Fibroblast of lung (primary cell): ENCODE measurements at regions not wholly inside any gene's neighbourhood (a gene's known extent, or its start where the extent isn't known, plus 50 kb on each side); places are given as distances from the start of the nearest gene placed in this dataset.

Experiments
- DNase-seq, 2 donors: peaks; one replicate each; pipeline versions ENCODE4 v3.0.0 to v3.0.0-alpha.2; 2010; ENCODE audit warnings: low read depth in 2 of 2
- H2AFZ ChIP-seq: 2 replicates; pipeline ENCODE4 v1.5.1; 2012; ENCODE audit warnings: low read length, control low read depth, inconsistent platforms
- H3K27ac ChIP-seq: 2 replicates; pipeline ENCODE4 v1.5.1; 2011; ENCODE audit warnings: low read length, control low read depth; ENCODE audit not compliant: insufficient read depth
- H3K27me3 ChIP-seq: 2 replicates; pipeline ENCODE4 v1.5.1; 2011; ENCODE audit warnings: mild to moderate bottlenecking, low read length; ENCODE audit not compliant: control insufficient read depth, insufficient read depth
- H3K36me3 ChIP-seq: 2 replicates; pipeline ENCODE4 v1.5.1; 2011; ENCODE audit warnings: low read length; ENCODE audit not compliant: control insufficient read depth, insufficient read depth
- H3K4me1 ChIP-seq: 2 replicates; pipeline ENCODE4 v1.5.1; 2011; ENCODE audit warnings: low read length; ENCODE audit not compliant: control insufficient read depth, insufficient read depth; ENCODE audit errors: extremely low read depth
- H3K4me2 ChIP-seq: 2 replicates; pipeline ENCODE4 v1.5.1; 2011; ENCODE audit warnings: low read length, control low read depth; ENCODE audit not compliant: insufficient read depth; ENCODE audit errors: extremely low read depth
- H3K4me3 ChIP-seq, 4 experiments: fragments of 200-600 bp in 1 of 4; sonication (generic) in 1 of 4; replicated peaks in 1 of 4; 2 replicates each; pipeline ENCODE4 v1.5.1; 2011 to 2016; ENCODE audit warnings: low read length in 4 of 4, low read depth in 3 of 4, mild to moderate bottlenecking in 3 of 4, control low read depth in 2 of 4, inconsistent platforms in 1 of 4, mixed read lengths in 1 of 4; ENCODE audit not compliant: insufficient read depth in 1 of 4; ENCODE audit errors: control extremely low read depth in 1 of 4
- H3K79me2 ChIP-seq: 2 replicates; pipeline ENCODE4 v1.5.1; 2012; ENCODE audit warnings: mild to moderate bottlenecking, low read length, inconsistent platforms; ENCODE audit not compliant: control insufficient read depth, insufficient read depth
- H3K9ac ChIP-seq: 2 replicates; pipeline ENCODE4 v1.5.1; 2011; ENCODE audit warnings: mild to moderate bottlenecking, low read length, control low read depth; ENCODE audit not compliant: insufficient read depth
- H3K9me3 ChIP-seq: 2 replicates; pipeline ENCODE4 v1.5.1; 2012; ENCODE audit warnings: low read depth, low read length; ENCODE audit not compliant: control insufficient read depth, insufficient read depth
- H4K20me1 ChIP-seq: 2 replicates; pipeline ENCODE4 v1.5.1; 2011; ENCODE audit warnings: low read length; ENCODE audit not compliant: control insufficient read depth, insufficient read depth; ENCODE audit errors: extremely low read depth
- CTCF ChIP-seq, 2 donors: IDR thresholded peaks in 1 of 2; conservative IDR thresholded peaks in 1 of 2; 1 replicate in 1 of 2; 2 replicates in 1 of 2; pipeline ENCODE4 v1.5.1; 2011 to 2012; ENCODE audit warnings: low read length in 2 of 2, control low read depth in 1 of 2, inconsistent platforms in 1 of 2, low read depth in 1 of 2, mild to moderate bottlenecking in 1 of 2
- EZH2 ChIP-seq: IDR thresholded peaks from 2 replicates; pipeline ENCODE4 v1.5.1; 2012; ENCODE audit warnings: low read length, control low read depth, mild to moderate bottlenecking; ENCODE audit errors: missing control alignments

DNA sequence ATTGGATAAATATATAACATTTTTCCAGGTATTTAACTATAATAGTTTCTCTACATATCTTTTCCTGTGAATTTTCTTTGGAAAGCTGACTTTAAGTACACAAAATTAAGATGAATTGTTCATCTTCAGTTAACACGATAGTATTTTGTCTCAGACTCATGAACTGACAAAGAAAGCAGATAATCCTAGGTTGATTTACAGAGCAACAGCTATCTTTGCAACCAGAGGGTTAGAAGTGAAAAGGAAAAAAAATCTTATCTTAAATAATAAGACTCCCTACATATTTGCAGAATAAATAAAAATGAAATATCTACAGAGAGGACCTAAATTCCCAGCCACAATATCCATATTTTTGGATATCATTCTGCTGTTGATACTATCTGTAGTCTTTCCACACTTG lies 350.2 kb upstream of the GRM7 start:
- Histone ChIP-seq H2AFZ (no peak overlapping the region), H3K4me2 (no peak overlapping the region), H3K9me3 (no peaks in the 10 kb centered on the region), H3K27me3 (no peaks in the 10 kb centered on the region), H4K20me1 (no peaks in the 10 kb centered on the region), H3K79me2 (no peaks in the 10 kb centered on the region), H3K4me3 (no peak overlapping the region), H3K36me3 (no peaks in the 10 kb centered on the region), H3K9ac (no peak overlapping the region), H3K27ac (no peak overlapping the region), H3K4me1 (no peaks in the 10 kb centered on the region)
- no peak for DNase-seq
- TF ChIP-seq CTCF (conservative IDR thresholded peaks at IDR 0.05 in 1 of 2, IDR thresholded peaks at IDR 0.05 in 1 of 2; ENCODE audit: low read depth in 1 of 2, low read length in 2 of 2): no peak
- TF ChIP-seq EZH2: no peak

- Histone ChIP-seq H2AFZ (no peak overlapping the region), H3K4me3 (no peak overlapping the region), H3K9me3 (no peaks in the 10 kb centered on the region), H3K9ac (no peak overlapping the region), H4K20me1 (no peaks in the 10 kb centered on the region), H3K36me3 (no peaks in the 10 kb centered on the region), H3K4me1 (no peaks in the 10 kb centered on the region), H3K27ac (no peak overlapping the region), H3K79me2 (no peaks in the 10 kb centered on the region), H3K27me3 (no peaks in the 10 kb centered on the region), H3K4me2 (no peak overlapping the region)
- no peak for TF ChIP-seq EZH2
- no peak for TF ChIP-seq CTCF (conservative IDR thresholded peaks at IDR 0.05 in 1 of 2, IDR thresholded peaks at IDR 0.05 in 1 of 2; ENCODE audit: low read depth in 1 of 2, low read length in 2 of 2)
- DNase-seq: no peak
These were observed 348.6 kb upstream of the GRM7 start for GRCh38 chr3:6512172-6512800.

DNA sequence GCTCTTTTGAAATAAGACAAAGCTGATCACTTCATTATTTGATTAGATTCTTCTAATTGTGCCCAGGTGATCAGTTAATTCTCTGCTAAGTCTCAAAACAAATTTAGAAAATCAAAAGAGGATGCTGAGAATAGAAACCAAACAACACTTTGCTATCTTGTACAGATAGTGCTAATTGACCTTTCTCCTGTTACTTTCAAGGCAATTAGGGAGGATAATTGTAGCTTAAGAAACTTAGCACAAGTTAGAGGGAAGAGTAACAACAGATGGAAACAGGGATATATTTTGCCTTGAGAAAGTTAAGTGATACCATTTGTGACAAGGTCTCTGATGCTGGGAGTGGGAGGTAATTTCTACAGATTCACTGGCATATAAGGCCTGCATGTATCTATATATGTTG lies 344.8 kb upstream of the GRM7 start:
- no peaks in the 10 kb centered on the region for H3K79me2 ChIP-seq
- H2AFZ ChIP-seq: no peak overlapping the region
- no peaks in the 10 kb centered on the region for H4K20me1 ChIP-seq
- no peak for DNase-seq
- H3K4me3 ChIP-seq: no peak overlapping the region
- H3K9me3 ChIP-seq: no peaks in the 10 kb centered on the region
- no peak overlapping the region for H3K27ac ChIP-seq
- no peaks in the 10 kb centered on the region for H3K36me3 ChIP-seq
- TF ChIP-seq CTCF (conservative IDR thresholded peaks at IDR 0.05 in 1 of 2, IDR thresholded peaks at IDR 0.05 in 1 of 2; ENCODE audit: low read depth in 1 of 2, low read length in 2 of 2) (no peak), EZH2 (no peak)
- H3K9ac ChIP-seq: no peak overlapping the region
- H3K4me2 ChIP-seq: no peak overlapping the region
- H3K27me3 ChIP-seq: no peaks in the 10 kb centered on the region
- no peaks in the 10 kb centered on the region for H3K4me1 ChIP-seq
